Ovary (tissue), 7 donors: ENCODE measurements at regions not wholly inside any gene's neighbourhood (a gene's known extent, or its start where the extent isn't known, plus 50 kb on each side); places are given as distances from the start of the nearest gene placed in this dataset.

Experiments used
- DNase-seq, 5 donors: peaks; one replicate each; pipeline ENCODE4 v3.0.0-alpha.2; 2019 to 2020
- H3K27ac ChIP-seq, 2 donors: fragments of 200-600 bp; one replicate each; pipeline versions ENCODE4 v1.5.1 to v1.8.0; 2019 to 2022
- H3K27me3 ChIP-seq: fragments of 200-600 bp; one replicate; pipeline ENCODE4 v1.8.0; 2022
- H3K36me3 ChIP-seq: fragments of 200-600 bp; sonication (generic); one replicate; pipeline ENCODE4 v1.5.1; 2019
- H3K4me1 ChIP-seq: one replicate; pipeline ENCODE4 v1.8.1; 2013; ENCODE audit warnings: mild to moderate bottlenecking, moderate library complexity; ENCODE audit not compliant: insufficient read depth
- H3K4me3 ChIP-seq: fragments of 200-600 bp; sonication (generic); one replicate; pipeline ENCODE4 v1.5.1; 2017
- H3K9me3 ChIP-seq, 2 donors: fragments of 200-600 bp in 1 of 2; sonication (generic) in 1 of 2; one replicate each; pipeline versions ENCODE4 v1.5.1 to v1.8.1; 2013 to 2019; ENCODE audit warnings: mild to moderate bottlenecking in 1 of 2, moderate library complexity in 1 of 2
- CTCF ChIP-seq, 3 donors: fragments of 450-650 bp in 2 of 3; fragments of 200-600 bp in 1 of 3; IDR thresholded peaks; one replicate each; pipeline versions ENCODE4 v1.5.1 to v1.8.0; 2016 to 2022; ENCODE audit warnings: antibody characterized with exemption in 3 of 3, mild to moderate bottlenecking in 1 of 3
- EP300 ChIP-seq: sonication (generic); formaldehyde crosslinking; IDR thresholded peaks from one replicate; pipeline ENCODE4 v1.6.1; 2017; ENCODE audit warnings: antibody characterized with exemption
- POLR2A ChIP-seq: fragments of 450-650 bp; IDR thresholded peaks from one replicate; pipeline ENCODE4 v1.6.1; 2017; ENCODE audit warnings: antibody characterized with exemption, mild to moderate bottlenecking, moderate library complexity
- WGBS, 3 donors: extraction: QIAGEN DNeasy Blood & Tissue Kit in 1 of 3; methylation state at CpG; one replicate each; pipeline versions ENCODE4 v1.1.5 to v1.1.7; 2013 to 2017; 5-methylcytosine and 5-hydroxymethylcytosine counted together
- intact Hi-C, 4 donors: fragments of 100-400 bp; cut with DNase I; formaldehyde crosslinking; loops; one replicate each; pipeline versions ENCODE4 v1.11.0 to v1.15.1; 2022 to 2023
- donor health status: DM: no; HTN: no; CAD: no; lungs with moderate emphysema.
- donor health status: DM: no; HTN: no; CAD: no.
- donor health status: Bipolar disorder and iron deficiency.
- donor health status: DM: no; HTN: no; CAD: no.
- donor health status: DM: yes; HTN: yes; CAD: no.

GRCh38 chr11:40062616-40063015, 1396.8 kb downstream of the LRRC4C start:
- Histone ChIP-seq H3K27ac (no peak overlapping the region), H3K4me1 (no peaks in the 10 kb centered on the region), H3K4me3 (no peak overlapping the region), H3K9me3 (no peaks in the 10 kb centered on the region), H3K27me3 (no peaks in the 10 kb centered on the region), H3K36me3 (no peaks in the 10 kb centered on the region)
- intact Hi-C loops = no loop called here
- TF ChIP-seq POLR2A (no peak), CTCF (IDR thresholded peaks at IDR 0.05) (no peak), EP300 (no peak)
- DNase-seq = no peak
- whole genome bisulfite sequencing, 3 donors = 74 to 79% (median 76%) methylated on average over 2 of the region's 2 CpGs

- no peaks in the 10 kb centered on the region for H3K9me3 ChIP-seq
- H3K27me3 ChIP-seq = no peaks in the 10 kb centered on the region
- intact Hi-C loops = no loop called here
- H3K4me3 ChIP-seq = no peak overlapping the region
- TF ChIP-seq CTCF (IDR thresholded peaks at IDR 0.05) = no peak
- no peak for TF ChIP-seq POLR2A
- no peak for TF ChIP-seq EP300
- WGBS, 3 donors = 80 to 89% (median 83%) methylated on average over 3 of the region's 3 CpGs
- no peak for DNase-seq
- no peaks in the 10 kb centered on the region for H3K36me3 ChIP-seq
- H3K27ac ChIP-seq = no peak overlapping the region
- no peaks in the 10 kb centered on the region for H3K4me1 ChIP-seq
These were observed 1398.2 kb downstream of the LRRC4C start for GRCh38 chr11:40061221-40061620.

GRCh38 chr11:40054631-40055030, 1404.8 kb downstream of the LRRC4C start:
- TF ChIP-seq EP300 (no peak), POLR2A (no peak), CTCF (IDR thresholded peaks at IDR 0.05) (no peak)
- intact Hi-C loops = no loop called here
- DNase-seq = no peak
- Histone ChIP-seq H3K4me1 (no peaks in the 10 kb centered on the region), H3K9me3 (no peaks in the 10 kb centered on the region), H3K27me3 (no peaks in the 10 kb centered on the region), H3K36me3 (no peaks in the 10 kb centered on the region), H3K4me3 (no peak overlapping the region), H3K27ac (no peak overlapping the region)

GRCh38 chr11:40045312-40045711, 1414.1 kb downstream of the LRRC4C start:
- Histone ChIP-seq H3K9me3 (no peaks in the 10 kb centered on the region), H3K4me1 (no peaks in the 10 kb centered on the region), H3K36me3 (no peaks in the 10 kb centered on the region), H3K27ac (no peak overlapping the region), H3K4me3 (no peak overlapping the region), H3K27me3 (no peaks in the 10 kb centered on the region)
- TF ChIP-seq POLR2A = no peak
- no peak for TF ChIP-seq CTCF (IDR thresholded peaks at IDR 0.05)
- TF ChIP-seq EP300 = no peak
- WGBS, 3 donors = 72 to 77% (median 76%) methylated on average over 3 of the region's 3 CpGs
- intact Hi-C loops = no loop called here
- DNase-seq = no peak

- no peak for TF ChIP-seq POLR2A
- TF ChIP-seq CTCF (IDR thresholded peaks at IDR 0.05) = no peak
- no peak for TF ChIP-seq EP300
- intact Hi-C loops = no loop called here
- Histone ChIP-seq H3K36me3 (no peaks in the 10 kb centered on the region), H3K4me3 (no peak overlapping the region), H3K4me1 (no peaks in the 10 kb centered on the region), H3K9me3 (no peaks in the 10 kb centered on the region), H3K27me3 (no peaks in the 10 kb centered on the region), H3K27ac (no peak overlapping the region)
- WGBS, 3 donors = 14 to 15% (median 14%) methylated on average over 2 of the region's 2 CpGs
- DNase-seq = no peak
These were observed 1422.4 kb downstream of the LRRC4C start for GRCh38 chr11:40037005-40037404.
